K562 (cell line): ENCODE measurements at regions not wholly inside any gene's neighbourhood (a gene's known extent, or its start where the extent isn't known, plus 50 kb on each side); places are given as distances from the start of the nearest gene placed in this dataset.

Source experiments
- ATAC-seq: fragments of 200-7000 bp; cut with Tn5 transposase; 3 replicates; pipeline ENCODE4 v1.9.1; 2020; ENCODE audit warnings: moderate library complexity
- BruUV-seq: library from RNA; stranded (reverse); fragments of 400-500 nt; replicated peaks from 2 replicates; lab custom pipeline; 2021; lab: Mats Ljungman, UMichigan
- CTCF ChIA-PET: fragments of 300-600 bp; formaldehyde crosslinking; extraction: SDS; loops from one replicate; lab custom pipeline; 2021; ENCODE audit warnings: low intra/inter-chr PET ratio; lab: Yijun Ruan, JAX
- POLR2A ChIA-PET: fragments of 300-600, 350-650 bp; sonication (Branson Sonifier 250); formaldehyde crosslinking; extraction: SDS; loops from one replicate; lab custom pipeline; 2021; ENCODE audit warnings: antibody characterized with exemption, inconsistent platforms; lab: Yijun Ruan, JAX
- DNase-seq, 4 experiments: peaks; one replicate each; pipeline versions ENCODE4 v3.0.0 to v3.0.0-alpha.2; 2011 to 2018; ENCODE audit warnings: low spot score in 3 of 4, mixed read lengths in 3 of 4; ENCODE audit errors: extremely low read depth in 1 of 4
- FAIRE-seq: peaks from 2 replicates; lab custom pipeline; 2011; peaks lifted over from hg19 to GRCh38; lab: Jason Lieb, UNC
- H2AFZ ChIP-seq: 2 replicates; pipeline ENCODE4 v1.6.0; 2011; ENCODE audit warnings: low read depth, low read length, control low read depth, inconsistent platforms
- H3K27ac ChIP-seq: fragments of 200-600 bp; 3 replicates; pipeline ENCODE4 v1.8.0; 2011; ENCODE audit warnings: low read depth, mild to moderate bottlenecking, control low read depth, inconsistent platforms, low read length, moderate library complexity, mixed read lengths; ENCODE audit errors: extremely low read depth
- H3K27me3 ChIP-seq, 2 experiments: fragments of 300-600 bp in 1 of 2; 2 replicates in 1 of 2; 3 replicates in 1 of 2; pipeline versions ENCODE4 v1.6.0 to v1.8.0; 2011; ENCODE audit warnings: inconsistent platforms in 2 of 2, low read length in 2 of 2, mild to moderate bottlenecking in 1 of 2, mixed read lengths in 1 of 2, moderate library complexity in 1 of 2; ENCODE audit not compliant: control insufficient read depth in 2 of 2, insufficient read depth in 2 of 2
- H3K36me3 ChIP-seq: fragments of 300-600 bp; 3 replicates; pipeline ENCODE4 v1.8.0; 2011; ENCODE audit warnings: mild to moderate bottlenecking, low read length, inconsistent platforms; ENCODE audit not compliant: control insufficient read depth, insufficient read depth
- H3K4me1 ChIP-seq, 2 experiments: fragments of 200-600 bp in 1 of 2; replicated peaks in 1 of 2; 2 replicates in 1 of 2; 3 replicates in 1 of 2; pipeline versions ENCODE4 v1.5.1 to v1.8.0; 2011; ENCODE audit warnings: inconsistent platforms in 2 of 2, low read length in 2 of 2, mild to moderate bottlenecking in 1 of 2, mixed read lengths in 1 of 2, moderate library complexity in 1 of 2; ENCODE audit not compliant: control insufficient read depth in 2 of 2, insufficient read depth in 2 of 2
- H3K4me2 ChIP-seq: 2 replicates; pipeline ENCODE4 v1.6.1; 2011; ENCODE audit warnings: low read length, control low read depth, inconsistent platforms, mixed read lengths; ENCODE audit not compliant: insufficient read depth
- H3K4me3 ChIP-seq: fragments of 200-600 bp; sonication (generic), shearing (Covaris generic); 2 replicates; pipeline ENCODE4 v1.5.1; 2016; ENCODE audit warnings: control low read depth, inconsistent platforms
- H3K79me2 ChIP-seq: fragments of 200-600 bp; 3 replicates; pipeline ENCODE4 v1.8.0; 2011; ENCODE audit warnings: low read length, inconsistent platforms; ENCODE audit not compliant: control insufficient read depth, insufficient read depth
- H3K9ac ChIP-seq, 2 experiments: 2 replicates each; pipeline versions ENCODE4 v1.6.0 to v1.6.1; 2011; ENCODE audit warnings: low read depth in 2 of 2, low read length in 2 of 2, control low read depth in 1 of 2, inconsistent platforms in 1 of 2, mild to moderate bottlenecking in 1 of 2, mixed read lengths in 1 of 2; ENCODE audit not compliant: insufficient read depth in 1 of 2
- H3K9me1 ChIP-seq: one replicate; pipeline ENCODE4 v1.6.0; 2011; ENCODE audit warnings: inconsistent platforms, mild to moderate bottlenecking, low read length, moderate library complexity; ENCODE audit not compliant: control insufficient read depth, insufficient read depth
- H3K9me3 ChIP-seq: replicated peaks from 2 replicates; pipeline ENCODE4 v1.5.1; 2011; ENCODE audit warnings: low read depth, low read length, inconsistent platforms; ENCODE audit not compliant: control insufficient read depth, insufficient read depth
- H4K20me1 ChIP-seq: replicated peaks from 2 replicates; pipeline ENCODE4 v1.6.1; 2011; ENCODE audit warnings: low read length, inconsistent platforms, mixed read lengths; ENCODE audit not compliant: control insufficient read depth, insufficient read depth
- BRD4 ChIP-seq: fragments of 200-600 bp; sonication (generic); IDR thresholded peaks from 2 replicates; pipeline ENCODE4 v1.6.1; 2017; ENCODE audit warnings: inconsistent platforms
- CREB5 ChIP-seq: fragments of 250-450 bp; sonication (Bioruptor Pico); IDR thresholded peaks from 2 replicates; pipeline ENCODE4 v1.5.0; 2020; ENCODE audit warnings: mild to moderate bottlenecking
- CSDE1 ChIP-seq, 2 experiments: fragments of 450-650 bp; IDR thresholded peaks; 2 replicates each; pipeline ENCODE4 v1.6.1; 2016; ENCODE audit warnings: mild to moderate bottlenecking in 1 of 2
- HDAC2 ChIP-seq: fragments of 450-650 bp; IDR thresholded peaks from 2 replicates; pipeline ENCODE4 v1.6.1; 2016; ENCODE audit warnings: mild to moderate bottlenecking
- JUNB ChIP-seq: fragments of 450-650 bp; formaldehyde crosslinking; conservative IDR thresholded peaks from 2 replicates; pipeline ENCODE4 v1.4.0; 2020; ENCODE audit warnings: mild to moderate bottlenecking
- KDM2B ChIP-seq: fragments of 250-450 bp; sonication (Bioruptor Pico); IDR thresholded peaks from 2 replicates; pipeline ENCODE4 v1.8.0; 2021; ENCODE audit warnings: mild to moderate bottlenecking, moderate library complexity
- MYBL2 ChIP-seq, 2 experiments: fragments of 450-650 bp in 1 of 2; sonication (generic) in 1 of 2; formaldehyde crosslinking in 1 of 2; IDR thresholded peaks; 2 replicates each; pipeline versions ENCODE4 v1.6.1 to v1.8.1; 2017 to 2022; ENCODE audit warnings: borderline replicate concordance in 1 of 2, inconsistent platforms in 1 of 2, low read depth in 1 of 2, mild to moderate bottlenecking in 1 of 2, missing genetic modification reagents in 1 of 2, moderate library complexity in 1 of 2
- PYGO2 ChIP-seq: fragments of 450-650 bp; IDR thresholded peaks from 2 replicates; pipeline ENCODE4 v1.6.1; 2016; ENCODE audit warnings: mild to moderate bottlenecking, missing genetic modification characterization, moderate library complexity, missing compliant biosample characterization
- WGBS: fragments of 100-300 bp; shearing (Covaris generic); methylation state at CpG from one replicate; pipeline ENCODE4 v1.1.6; 2016; ENCODE audit warnings: low coverage, mixed read lengths; ENCODE audit not compliant: insufficient coverage; ENCODE audit errors: missing lambda C conversion rate; 5-methylcytosine and 5-hydroxymethylcytosine counted together
- in situ Hi-C: fragments of 300-500 bp; cut with MboI; formaldehyde crosslinking; loops from 4 replicates; pipeline ENCODE4 v1.15.0; 2018; ENCODE audit warnings: inconsistent platforms, mixed read lengths
- intact Hi-C: fragments of 100-400 bp; cut with micrococcal nuclease; formaldehyde crosslinking; loops from 2 replicates; pipeline ENCODE4 v1.14.2; 2022

GRCh38 chr6:48560408-48560807 lies 449.4 kb upstream of the PTCHD4 start (continued):
- TF ChIP-seq JUNB (no peak), MYBL2 (IDR thresholded peaks at IDR 0.05; ENCODE audit: low read depth) (no peak), MYBL2 (CRISPR knock-in tag; IDR thresholded peaks at IDR 0.05; ENCODE audit: borderline replicate concordance) (no peak), PYGO2 (no peak), KDM2B (CRISPR knock-in tag) (no peak), CSDE1 (IDR thresholded peaks at IDR 0.05) (no peak), HDAC2 (no peak)

- intact Hi-C loops, result no loop called here
- in situ Hi-C loops, result no loop called here
- no peaks in the 10 kb centered on the region for H3K36me3 ChIP-seq
- H3K4me1 ChIP-seq, result no peaks in the 10 kb centered on the region
- BruUV-seq, result no TSS peak
- H3K27me3 ChIP-seq, result no peaks in the 10 kb centered on the region
- H3K79me2 ChIP-seq, result no peaks in the 10 kb centered on the region
- no peak overlapping the region for H3K9ac ChIP-seq
- TF ChIP-seq BRD4 (no peak), CREB5 (no peak)
- WGBS, result 0% methylated on average over 1 of the region's 1 CpG
- no peak overlapping the region for H3K27ac ChIP-seq
- ATAC-seq, result no peak
- H3K9me3 ChIP-seq, result no peaks in the 10 kb centered on the region
- ChIA-PET POLR2A (no interaction called here), CTCF (no interaction called here)
- no peak overlapping the region for H3K4me2 ChIP-seq
- no peak overlapping the region for H2AFZ ChIP-seq
- H3K4me3 ChIP-seq, result no peak overlapping the region
- no peak for FAIRE-seq
- H4K20me1 ChIP-seq, result no peaks in the 10 kb centered on the region
- H3K9me1 ChIP-seq, result no peaks in the 10 kb centered on the region
- DNase-seq, result no peak
Observed at GRCh38 chr6:48553467-48554189, 442.6 kb upstream of the PTCHD4 start.
